Tibial nerve (tissue), 3 donors: ENCODE measurements at regions not wholly inside any gene's neighbourhood (a gene's known extent, or its start where the extent isn't known, plus 50 kb on each side); places are given as distances from the start of the nearest gene placed in this dataset.

Source experiments
- CTCF ChIP-seq, 5 experiments: fragments of 200-600 bp in 3 of 5; fragments of 450-650 bp in 2 of 5; sonication (generic) in 3 of 5; IDR thresholded peaks; one replicate each; pipeline ENCODE4 v1.5.1; 2016 to 2019; ENCODE audit warnings: antibody characterized with exemption in 5 of 5, mild to moderate bottlenecking in 3 of 5, moderate library complexity in 2 of 5
- POLR2A ChIP-seq, 2 donors: fragments of 450-650 bp; IDR thresholded peaks; one replicate each; pipeline ENCODE4 v1.6.1; 2017; ENCODE audit warnings: antibody characterized with exemption in 2 of 2, mild to moderate bottlenecking in 2 of 2, moderate library complexity in 2 of 2

DNA sequence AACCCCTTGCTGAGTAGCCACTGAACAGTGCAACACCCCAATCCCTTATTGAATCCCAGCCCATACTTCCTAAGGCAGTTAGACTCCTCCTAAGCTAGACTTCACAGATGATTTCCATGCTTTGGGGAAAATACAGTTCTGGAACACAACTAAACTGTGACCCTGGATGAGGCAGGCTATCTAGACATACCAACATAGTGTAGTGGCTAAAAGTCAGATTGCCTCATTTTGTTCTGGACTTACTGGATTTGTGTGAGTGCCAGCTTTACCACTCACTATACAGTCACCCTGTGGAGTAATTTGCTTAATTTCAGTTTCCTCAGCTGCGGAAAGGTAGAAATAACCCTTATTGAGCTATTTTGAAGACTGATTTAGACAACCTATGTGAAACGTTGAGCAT lies 203.1 kb downstream of the ASCL1 start:
- TF ChIP-seq CTCF (IDR thresholded peaks at IDR 0.05) (no peak), POLR2A (IDR thresholded peaks at IDR 0.05) (no peak)
